GM23248 (cell line): ENCODE measurements at regions not wholly inside any gene's neighbourhood (a gene's known extent, or its start where the extent isn't known, plus 50 kb on each side); places are given as distances from the start of the nearest gene placed in this dataset.
"Not testable (repeated sequence)": the region's sequence is repeated elsewhere in the genome, so short reads cannot be mapped to it uniquely, and the experiment has no call there.

Experiments used
- DNase-seq: peaks from one replicate; pipeline ENCODE4 v3.0.0-alpha.2; 2015
- H2AFZ ChIP-seq: fragments of 200-600 bp; sonication (generic); 2 replicates; pipeline ENCODE4 v1.6.1; 2016; ENCODE audit warnings: antibody characterized with exemption
- H3F3A ChIP-seq: fragments of 200-600 bp; sonication (generic); 2 replicates; pipeline ENCODE4 v1.6.1; 2016; ENCODE audit warnings: mild to moderate bottlenecking, antibody characterized with exemption, mixed run types; ENCODE audit not compliant: insufficient read depth
- H3K27ac ChIP-seq: fragments of 200-600 bp; sonication (generic); 2 replicates; pipeline ENCODE4 v1.5.1; 2016; ENCODE audit warnings: mild to moderate bottlenecking
- H3K27me3 ChIP-seq: fragments of 200-600 bp; sonication (generic); replicated peaks from 2 replicates; pipeline ENCODE4 v1.6.1; 2016; ENCODE audit warnings: mild to moderate bottlenecking; ENCODE audit not compliant: insufficient read depth
- H3K36me3 ChIP-seq: fragments of 200-600 bp; sonication (generic); 2 replicates; pipeline ENCODE4 v1.6.1; 2016; ENCODE audit warnings: low read depth, mild to moderate bottlenecking
- H3K4me1 ChIP-seq: fragments of 200-600 bp; sonication (generic); 2 replicates; pipeline ENCODE4 v1.6.1; 2016; ENCODE audit warnings: mild to moderate bottlenecking; ENCODE audit not compliant: insufficient read depth
- H3K4me2 ChIP-seq: fragments of 200-600 bp; sonication (generic); one replicate; pipeline ENCODE4 v1.6.1; 2016; ENCODE audit warnings: mild to moderate bottlenecking; ENCODE audit not compliant: unreplicated experiment
- H3K4me3 ChIP-seq: fragments of 200-600 bp; sonication (generic); 2 replicates; pipeline ENCODE4 v1.5.1; 2016; ENCODE audit warnings: mild to moderate bottlenecking
- H3K79me2 ChIP-seq: fragments of 200-600 bp; sonication (generic); 2 replicates; pipeline ENCODE4 v1.6.1; 2016; ENCODE audit warnings: mild to moderate bottlenecking; ENCODE audit not compliant: insufficient read depth
- H3K9ac ChIP-seq: fragments of 200-600 bp; sonication (generic); 2 replicates; pipeline ENCODE4 v1.6.1; 2016; ENCODE audit warnings: mild to moderate bottlenecking
- H3K9me2 ChIP-seq: fragments of 200-600 bp; sonication (generic); 2 replicates; pipeline ENCODE4 v1.6.1; 2016; ENCODE audit warnings: mixed run types, mild to moderate bottlenecking, moderate library complexity; ENCODE audit not compliant: insufficient read depth
- H3K9me3 ChIP-seq: fragments of 200-600 bp; sonication (generic); one replicate; pipeline ENCODE4 v1.6.1; 2017; ENCODE audit warnings: low read depth
- H4K20me1 ChIP-seq: fragments of 200-600 bp; sonication (generic); 2 replicates; pipeline ENCODE4 v1.6.0; 2016; ENCODE audit not compliant: insufficient read depth
- EZH2 ChIP-seq: fragments of 200-600 bp; sonication (generic); IDR thresholded peaks from 2 replicates; pipeline ENCODE4 v1.6.1; 2018; ENCODE audit warnings: antibody characterized with exemption, mild to moderate bottlenecking; ENCODE audit not compliant: insufficient read depth, poor library complexity, severe bottlenecking
- EZH2phosphoT487 ChIP-seq: fragments of 200-600 bp; sonication (generic); IDR thresholded peaks from 2 replicates; pipeline ENCODE4 v1.6.1; 2018; ENCODE audit warnings: antibody characterized with exemption, moderate library complexity, mild to moderate bottlenecking, low read depth; ENCODE audit not compliant: insufficient read depth
- WGBS, 2 experiments: methylation state at CpG; one replicate each; pipeline ENCODE4 v1.1.6; 2015 to 2017; ENCODE audit warnings: low lambda C conversion rate in 2 of 2, low coverage in 1 of 2; ENCODE audit errors: missing lambda C conversion rate in 2 of 2; 5-methylcytosine and 5-hydroxymethylcytosine counted together
- in situ Hi-C: fragments of 300-500 bp; cut with MboI; formaldehyde crosslinking; loops from 2 replicates; pipeline ENCODE4 v1.15.0; 2020

- H3K9ac ChIP-seq: no peak overlapping the region
- H2AFZ ChIP-seq: no peak overlapping the region
- H3K4me1 ChIP-seq: no peaks in the 10 kb centered on the region
- no peaks in the 10 kb centered on the region for H4K20me1 ChIP-seq
- no peaks in the 10 kb centered on the region for H3K27me3 ChIP-seq
- H3F3A ChIP-seq: no peaks in the 10 kb centered on the region
- H3K9me3 ChIP-seq: no peaks in the 10 kb centered on the region
- no peaks in the 10 kb centered on the region for H3K36me3 ChIP-seq
- no peak overlapping the region for H3K27ac ChIP-seq
- H3K9me2 ChIP-seq: no peaks in the 10 kb centered on the region
- TF ChIP-seq EZH2 (no peak), EZH2phosphoT487 (no peak)
- no peak overlapping the region for H3K4me3 ChIP-seq
- in situ Hi-C loops: no loop called here
- H3K4me2 ChIP-seq: no peak overlapping the region
- H3K79me2 ChIP-seq: no peaks in the 10 kb centered on the region
- 24 to 33% methylated on average over 1 of the region's 1 CpG for WGBS, 2 experiments
- DNase-seq: no peak
Observed at GRCh38 chr11:112344040-112344413, 83.4 kb upstream of the PLET1 start.

- H3K4me3 ChIP-seq: no peak overlapping the region
- no peak overlapping the region for H3K9ac ChIP-seq
- H4K20me1 ChIP-seq: no peaks in the 10 kb centered on the region
- no peaks in the 10 kb centered on the region for H3F3A ChIP-seq
- H3K9me2 ChIP-seq: no peaks in the 10 kb centered on the region
- H3K79me2 ChIP-seq: no peaks in the 10 kb centered on the region
- in situ Hi-C loops: no loop called here
- H3K4me2 ChIP-seq: no peak overlapping the region
- WGBS, 2 experiments: 46 to 47% methylated on average over 3 of the region's 3 CpGs
- no peak for TF ChIP-seq EZH2
- TF ChIP-seq EZH2phosphoT487: no peak
- no peak for DNase-seq
- H3K9me3 ChIP-seq: no peaks in the 10 kb centered on the region
- H3K27ac ChIP-seq: no peak overlapping the region
- H2AFZ ChIP-seq: no peak overlapping the region
- H3K4me1 ChIP-seq: no peaks in the 10 kb centered on the region
- H3K27me3 ChIP-seq: no peaks in the 10 kb centered on the region
- H3K36me3 ChIP-seq: no peaks in the 10 kb centered on the region
Observed at GRCh38 chr11:112345166-112345565, 84.5 kb upstream of the PLET1 start.

- Histone ChIP-seq H3K4me1 (no peaks in the 10 kb centered on the region), H3K79me2 (no peaks in the 10 kb centered on the region), H3K36me3 (no peaks in the 10 kb centered on the region), H3F3A (no peaks in the 10 kb centered on the region), H3K9me2 (no peaks in the 10 kb centered on the region), H3K27me3 (no peaks in the 10 kb centered on the region), H2AFZ (no peak overlapping the region), H3K27ac (no peak overlapping the region), H3K9ac (no peak overlapping the region), H3K9me3 (no peaks in the 10 kb centered on the region), H4K20me1 (no peaks in the 10 kb centered on the region), H3K4me3 (no peak overlapping the region), H3K4me2 (no peak overlapping the region)
- 62 to 71% methylated on average over 4 of the region's 4 CpGs for WGBS, 2 experiments
- in situ Hi-C loops: no loop called here
- DNase-seq: no peak
- TF ChIP-seq EZH2: no peak
- no peak for TF ChIP-seq EZH2phosphoT487
Observed at GRCh38 chr11:112345706-112346105, 85.0 kb upstream of the PLET1 start.

GRCh38 chr11:112346586-112346985, 85.9 kb upstream of the PLET1 start:
- TF ChIP-seq EZH2 (no peak), EZH2phosphoT487 (no peak)
- no peaks in the 10 kb centered on the region for H3K27me3 ChIP-seq
- WGBS, 2 experiments: 92 to 94% methylated on average over 5 of the region's 5 CpGs

GRCh38 chr11:112348480-112349029, 87.9 kb upstream of the PLET1 start:
- Histone ChIP-seq H3K9me3 (no peaks in the 10 kb centered on the region), H3K27me3 (no peaks in the 10 kb centered on the region)

More at GRCh38 chr11:112346586-112346985, 85.9 kb upstream of the PLET1 start:
- Histone ChIP-seq H3K9ac (no peak overlapping the region), H4K20me1 (no peaks in the 10 kb centered on the region), H3K4me1 (no peaks in the 10 kb centered on the region), H3F3A (no peaks in the 10 kb centered on the region), H3K9me3 (no peaks in the 10 kb centered on the region), H3K79me2 (no peaks in the 10 kb centered on the region), H3K4me3 (no peak overlapping the region), H3K4me2 (no peak overlapping the region), H3K27ac (no peak overlapping the region), H3K9me2 (no peaks in the 10 kb centered on the region), H2AFZ (no peak overlapping the region), H3K36me3 (no peaks in the 10 kb centered on the region)
- DNase-seq: no peak
- in situ Hi-C loops: no loop called here

GRCh38 chr11:112351423-112351822, 90.8 kb upstream of the PLET1 start:
- H4K20me1 ChIP-seq, H3K27ac ChIP-seq, H3K9me2 ChIP-seq, in situ Hi-C loops, H2AFZ ChIP-seq, H3F3A ChIP-seq, H3K36me3 ChIP-seq, H3K4me1 ChIP-seq, DNase-seq, H3K9me3 ChIP-seq, H3K9ac ChIP-seq, H3K27me3 ChIP-seq, H3K4me3 ChIP-seq, H3K4me2 ChIP-seq, H3K79me2 ChIP-seq: not testable (repeated sequence)
- WGBS, 2 experiments: 67 to 82% methylated on average over 3 of the region's 3 CpGs

More at GRCh38 chr11:112348480-112349029, 87.9 kb upstream of the PLET1 start:
- H3F3A ChIP-seq: no peaks in the 10 kb centered on the region
- no peak overlapping the region for H2AFZ ChIP-seq
- no peaks in the 10 kb centered on the region for H3K9me2 ChIP-seq
- no peaks in the 10 kb centered on the region for H3K79me2 ChIP-seq
- in situ Hi-C loops: no loop called here
- DNase-seq: no peak
- H3K4me2 ChIP-seq: no peak overlapping the region
- no peak for TF ChIP-seq EZH2phosphoT487
- TF ChIP-seq EZH2: no peak
- 85 to 91% methylated on average over 5 to 6 of the region's 6 CpGs for WGBS, 2 experiments
- no peak overlapping the region for H3K9ac ChIP-seq
- H3K27ac ChIP-seq: no peak overlapping the region
- H3K36me3 ChIP-seq: no peaks in the 10 kb centered on the region
- H3K4me3 ChIP-seq: no peak overlapping the region
- H4K20me1 ChIP-seq: no peaks in the 10 kb centered on the region
- H3K4me1 ChIP-seq: no peaks in the 10 kb centered on the region
